Stimulated activated CD4-positive, alpha-beta T cell treated with anti-CD3 and anti-CD28 coated beads, Interleukin-1b, Interleukin-23, amount 100 ng/mL, for 48 hours (primary cell): ENCODE measurements at regions not wholly inside any gene's neighbourhood (a gene's known extent, or its start where the extent isn't known, plus 50 kb on each side); places are given as distances from the start of the nearest gene placed in this dataset.

Source experiments
- DNase-seq: peaks from one replicate; pipeline ENCODE4 v3.0.0-alpha.2; 2020

DNA sequence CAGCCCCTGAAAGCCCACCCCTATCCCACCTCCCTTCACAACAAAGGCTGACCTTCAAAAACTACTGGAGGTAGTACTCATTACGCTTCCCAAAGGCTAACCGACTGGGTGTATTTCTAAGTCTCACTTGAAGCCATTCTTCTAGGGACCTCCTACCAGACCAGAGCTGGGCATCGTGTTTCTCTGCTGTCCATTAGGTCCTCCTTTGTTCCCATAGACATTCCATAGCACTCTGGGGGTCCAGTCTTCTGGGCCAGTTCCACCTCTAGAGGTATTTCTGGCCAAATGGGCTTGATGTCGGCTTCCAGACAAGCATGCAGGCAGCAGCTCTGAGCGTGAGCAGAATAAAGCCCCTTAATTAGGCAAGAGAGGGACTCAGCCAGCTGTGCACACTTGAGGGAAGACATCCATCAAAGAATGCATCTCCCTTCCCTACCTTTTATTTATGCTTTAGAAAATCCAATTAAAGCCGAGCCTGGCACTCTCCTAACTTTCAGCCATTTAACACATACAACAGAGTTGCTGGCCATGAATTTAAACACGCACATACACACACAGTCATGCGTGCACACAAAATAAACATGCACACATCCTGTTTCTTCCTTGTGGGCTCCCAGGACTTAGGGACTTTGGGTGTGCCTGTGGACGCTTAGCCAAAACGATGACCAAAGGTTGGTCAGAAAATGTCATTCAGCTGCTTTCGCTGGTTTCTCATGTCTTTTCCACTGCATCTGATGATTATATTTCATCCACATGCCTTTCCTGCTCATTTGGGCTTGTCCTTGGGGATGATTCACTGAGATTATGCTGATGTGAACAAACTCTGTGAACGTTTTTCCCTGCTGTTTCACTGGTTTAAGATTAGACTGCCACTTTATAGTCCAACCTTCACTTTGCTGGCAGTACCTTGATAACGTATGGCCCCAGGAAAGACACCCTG lies 362.0 kb upstream of the NFE2L3 start:
- no peak for DNase-seq

DNA sequence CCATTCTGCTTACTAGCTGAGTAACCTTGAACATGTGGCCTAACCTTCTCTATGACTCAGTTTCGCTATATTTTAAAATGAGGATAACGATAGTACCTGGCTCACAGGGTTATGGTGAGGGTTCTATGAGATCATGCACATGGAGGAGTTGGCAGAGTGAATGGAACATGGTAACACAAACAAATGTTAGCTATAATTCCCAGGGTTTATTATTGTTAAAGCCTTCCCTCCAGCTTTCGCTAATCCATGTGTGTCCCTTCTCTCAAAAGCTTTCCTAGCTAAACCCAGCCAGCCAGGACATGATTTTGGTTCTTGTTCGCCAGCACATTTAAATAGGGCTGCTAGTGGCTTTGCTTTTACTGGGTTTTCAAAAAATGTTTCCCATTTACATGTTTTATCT lies 361.0 kb upstream of the NFE2L3 start:
- DNase-seq = no peak

DNA sequence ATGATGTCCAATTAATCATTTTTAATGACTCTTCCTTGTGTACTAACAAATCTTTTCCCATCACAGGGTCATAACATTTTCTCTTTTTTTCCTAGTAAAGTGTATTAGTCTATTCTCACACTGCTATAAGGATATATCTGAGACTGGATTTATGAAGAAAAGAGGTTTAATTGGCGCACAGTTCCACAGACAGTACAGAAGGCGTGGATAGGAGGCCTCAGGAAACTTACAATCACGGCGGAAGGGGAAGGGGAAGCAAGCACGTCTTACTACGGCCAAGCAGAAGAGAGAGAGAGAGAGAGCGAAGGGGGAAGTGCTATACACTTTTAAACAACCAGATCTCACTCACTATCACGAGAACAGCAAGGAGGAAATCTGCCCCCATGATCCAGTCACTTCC lies 359.4 kb upstream of the NFE2L3 start:
- no peak for DNase-seq

DNA sequence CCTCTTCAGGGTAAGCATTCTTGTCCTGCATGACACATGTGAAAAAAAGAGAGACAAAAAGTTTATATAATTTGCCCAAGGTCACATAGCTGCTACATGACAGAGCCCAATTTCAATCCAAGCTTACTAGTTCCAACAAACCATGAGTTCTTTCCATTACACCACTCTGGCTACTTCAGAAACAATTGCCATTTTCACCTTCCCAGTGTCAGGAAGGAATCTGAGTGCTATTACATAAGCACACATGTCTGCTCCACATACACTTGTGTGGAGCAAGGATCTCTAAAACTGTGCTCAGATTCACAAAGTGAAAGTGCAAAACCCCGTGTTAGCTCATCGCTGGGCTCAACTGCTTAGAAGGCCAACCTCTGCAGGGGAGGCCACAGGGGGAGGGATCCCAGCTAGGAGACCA lies 356.2 kb upstream of the NFE2L3 start:
- no peak for DNase-seq

DNA sequence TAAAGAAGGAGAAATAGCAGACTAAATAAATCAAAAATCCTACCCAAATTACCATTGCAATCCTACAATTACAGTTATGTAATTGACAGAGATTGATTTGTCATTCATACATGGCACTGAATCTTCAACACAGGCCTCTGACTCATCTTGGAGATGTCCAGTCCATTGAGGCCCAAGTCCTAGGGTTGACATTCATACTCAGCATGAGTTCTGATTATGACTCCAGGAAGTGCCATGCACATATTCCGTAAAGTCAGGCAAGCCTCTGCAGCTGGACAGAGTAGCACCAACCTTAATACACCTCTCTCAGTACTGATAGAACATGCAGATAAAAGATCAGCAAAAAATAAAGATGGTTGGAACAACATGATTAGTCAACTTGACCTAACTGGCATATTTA lies 353.7 kb upstream of the NFE2L3 start:
- DNase-seq = no peak

DNA sequence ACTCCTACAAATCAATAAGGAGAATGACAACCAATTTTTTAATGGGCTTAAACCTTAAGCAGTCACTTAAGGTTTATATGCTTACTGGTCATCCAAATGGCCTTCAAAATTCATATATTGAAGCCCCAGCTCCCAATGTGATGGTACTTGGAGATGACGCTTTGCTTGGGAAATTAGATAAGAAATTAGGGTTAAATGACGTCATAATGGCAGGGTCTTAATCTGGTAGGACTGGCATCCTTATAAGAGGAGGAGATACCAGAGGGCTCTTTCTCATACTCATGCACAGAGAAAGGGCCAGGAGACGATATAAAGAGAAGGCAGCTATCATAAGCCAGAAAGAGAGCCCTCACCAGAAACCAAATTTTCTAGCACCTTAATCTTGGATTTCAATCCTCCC lies 350.8 kb upstream of the NFE2L3 start:
- DNase-seq = no peak

DNA sequence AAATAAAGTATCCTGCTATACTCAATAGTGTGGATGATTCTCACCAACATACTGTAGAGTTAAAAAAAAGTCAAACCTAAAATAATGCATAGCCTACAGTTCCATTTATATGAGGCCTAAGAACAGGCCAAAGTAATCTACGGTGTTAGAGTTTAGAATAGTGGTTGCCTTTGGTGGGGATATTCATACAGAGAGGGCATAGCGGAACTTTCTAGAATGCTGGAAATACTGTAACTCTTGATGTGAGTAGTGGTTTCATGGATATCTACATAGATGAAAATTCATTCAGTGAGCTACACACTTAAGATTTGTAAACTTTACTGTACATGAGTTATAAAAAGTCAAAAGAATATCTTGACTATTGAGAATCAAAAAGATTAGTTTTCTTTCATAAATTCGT lies 349.9 kb upstream of the NFE2L3 start:
- no peak for DNase-seq

DNA sequence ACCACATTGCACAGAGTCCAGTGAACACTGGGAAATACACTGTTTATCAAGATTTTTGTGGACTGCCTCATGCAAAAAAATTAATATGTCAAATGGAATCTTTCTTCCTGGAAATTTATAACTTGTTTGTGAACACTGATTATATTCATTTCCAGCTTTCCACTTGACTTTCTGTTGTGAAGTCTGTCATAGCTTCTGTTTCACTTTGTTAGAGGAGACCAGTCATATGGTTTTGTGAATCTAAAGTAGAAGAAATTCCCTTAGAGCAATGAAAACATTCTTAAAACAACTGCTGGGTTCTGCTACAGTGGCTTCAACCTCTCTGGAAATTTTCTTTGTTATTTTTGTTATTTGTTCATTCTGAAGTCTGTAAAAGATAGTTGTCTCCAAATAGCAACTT lies 349.5 kb upstream of the NFE2L3 start:
- no peak for DNase-seq

DNA sequence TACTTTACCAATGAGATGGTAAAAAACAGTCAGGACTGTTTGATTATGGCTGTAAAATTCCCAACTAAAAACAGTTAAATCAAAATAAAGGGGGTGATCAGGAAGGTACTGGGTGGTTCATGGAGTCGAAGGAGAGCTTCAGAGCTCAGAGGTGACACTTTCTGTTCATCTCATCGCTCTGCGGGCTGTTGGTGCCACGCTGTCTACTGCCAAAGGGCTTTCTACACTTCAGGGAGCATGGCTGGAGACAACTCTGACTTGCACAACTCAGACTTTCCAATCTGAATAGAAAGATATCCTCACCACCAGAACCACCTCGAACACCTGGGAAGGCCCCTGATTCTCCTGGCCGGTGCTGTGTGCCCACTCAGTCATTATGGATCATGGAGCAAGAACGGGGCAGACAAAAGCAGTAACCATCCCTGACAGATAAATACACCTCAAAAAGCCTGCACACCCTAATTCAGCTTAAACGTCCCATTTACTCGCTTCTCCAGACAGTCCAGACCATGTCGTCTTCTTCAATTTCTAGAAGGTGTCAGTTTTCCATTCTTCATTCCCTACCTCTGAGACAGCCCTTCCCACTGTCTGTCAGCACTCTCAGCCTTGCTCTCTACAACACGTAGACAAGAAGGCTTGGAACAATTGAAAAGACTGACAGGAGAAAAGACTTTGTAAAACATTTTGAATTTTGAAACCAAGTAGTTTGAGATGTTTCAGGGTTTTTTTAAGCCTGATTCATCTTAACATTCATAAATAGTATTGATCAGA lies 348.7 kb upstream of the NFE2L3 start:
- no peak for DNase-seq

DNA sequence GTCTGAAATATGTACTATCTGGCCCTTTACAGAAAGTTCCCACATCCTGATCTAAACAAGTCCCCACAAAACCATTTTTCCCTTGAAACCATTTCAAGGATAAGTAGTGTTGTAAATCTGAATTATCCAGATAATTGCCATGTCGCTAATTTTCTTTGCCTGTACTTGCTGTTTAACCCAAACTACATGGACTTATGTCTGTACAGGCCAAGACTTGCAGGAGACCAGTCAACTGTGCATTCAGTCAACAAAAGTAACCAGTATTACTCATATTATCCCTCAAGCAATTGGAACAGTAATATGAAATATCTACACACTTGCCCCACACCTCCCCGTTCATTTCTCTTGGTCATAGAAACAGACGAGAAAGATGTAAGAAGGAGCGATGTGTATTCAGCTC lies 347.8 kb upstream of the NFE2L3 start:
- DNase-seq = no peak

DNA sequence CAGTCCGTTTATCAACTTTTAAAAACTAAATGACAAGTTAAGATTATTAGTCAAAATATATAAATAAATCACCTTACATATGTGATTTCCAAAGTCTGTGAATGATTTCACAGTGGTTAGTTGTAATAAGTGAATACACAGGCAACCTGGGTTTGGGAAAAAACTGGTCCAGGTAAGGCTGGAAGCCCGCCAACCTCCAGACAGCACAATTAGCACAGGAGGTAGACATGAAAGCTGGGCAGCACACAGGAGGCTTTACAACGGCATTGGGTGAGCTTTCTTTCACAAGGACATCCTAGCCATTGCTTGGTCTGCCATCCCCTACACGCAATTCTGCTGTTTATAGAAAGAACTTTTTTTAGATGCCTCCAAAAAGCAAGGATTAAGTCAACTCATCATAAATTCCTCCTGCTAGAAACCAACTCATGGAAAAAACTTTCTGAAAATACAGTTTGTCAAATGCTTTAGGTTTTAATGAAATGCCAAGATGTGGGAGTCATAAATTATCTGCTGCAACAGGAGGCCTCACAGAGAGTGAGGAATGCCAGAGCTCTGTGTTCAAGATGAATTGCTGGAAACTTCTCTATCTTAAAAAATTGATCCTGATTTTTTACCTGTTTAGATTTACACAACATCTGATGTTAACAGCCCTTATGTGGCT lies 346.8 kb upstream of the NFE2L3 start:
- DNase-seq = no peak

DNA sequence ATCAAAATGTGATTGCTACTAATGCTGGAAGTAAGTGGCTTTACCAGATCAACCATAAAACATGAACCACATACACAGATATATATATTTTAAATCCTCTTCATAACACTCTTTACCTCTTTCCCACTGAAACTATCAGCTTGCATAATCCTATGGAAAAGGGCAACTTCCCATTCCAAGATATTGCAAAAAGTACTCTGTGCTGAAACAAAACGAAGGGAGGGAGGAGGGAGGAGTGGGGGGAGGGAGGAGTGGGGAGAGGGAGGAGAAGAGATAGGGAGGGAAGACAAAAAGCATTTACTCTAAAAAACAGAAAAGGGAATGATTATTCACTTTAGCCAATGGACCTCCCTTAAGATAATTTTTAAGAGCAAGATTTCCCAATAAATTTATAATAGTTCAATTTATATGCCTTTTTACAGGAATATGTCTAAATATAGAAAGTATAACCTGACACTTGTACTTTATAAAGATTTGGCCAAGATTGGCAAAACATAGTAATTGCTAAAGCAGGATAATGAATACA lies 344.8 kb upstream of the NFE2L3 start:
- DNase-seq = no peak

DNA sequence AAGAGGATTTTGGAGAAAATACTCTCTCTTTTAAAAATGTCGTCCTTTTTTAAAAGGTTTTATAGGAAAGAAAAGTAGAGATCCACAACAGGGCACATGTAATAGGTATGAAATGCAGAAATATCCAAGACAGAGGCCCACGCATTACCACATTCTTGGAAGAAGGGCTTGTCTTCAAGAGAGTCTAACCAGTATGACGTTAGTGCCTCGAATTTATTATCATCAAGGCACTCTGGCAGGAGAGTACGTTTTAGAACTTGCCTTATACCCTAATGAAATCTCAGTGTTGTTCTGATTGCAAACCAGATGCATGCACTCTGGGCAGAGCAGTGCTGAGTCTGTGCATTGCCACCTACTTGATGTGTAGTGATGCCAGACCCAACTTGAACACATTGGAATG lies 342.6 kb upstream of the NFE2L3 start:
- DNase-seq = no peak

DNA sequence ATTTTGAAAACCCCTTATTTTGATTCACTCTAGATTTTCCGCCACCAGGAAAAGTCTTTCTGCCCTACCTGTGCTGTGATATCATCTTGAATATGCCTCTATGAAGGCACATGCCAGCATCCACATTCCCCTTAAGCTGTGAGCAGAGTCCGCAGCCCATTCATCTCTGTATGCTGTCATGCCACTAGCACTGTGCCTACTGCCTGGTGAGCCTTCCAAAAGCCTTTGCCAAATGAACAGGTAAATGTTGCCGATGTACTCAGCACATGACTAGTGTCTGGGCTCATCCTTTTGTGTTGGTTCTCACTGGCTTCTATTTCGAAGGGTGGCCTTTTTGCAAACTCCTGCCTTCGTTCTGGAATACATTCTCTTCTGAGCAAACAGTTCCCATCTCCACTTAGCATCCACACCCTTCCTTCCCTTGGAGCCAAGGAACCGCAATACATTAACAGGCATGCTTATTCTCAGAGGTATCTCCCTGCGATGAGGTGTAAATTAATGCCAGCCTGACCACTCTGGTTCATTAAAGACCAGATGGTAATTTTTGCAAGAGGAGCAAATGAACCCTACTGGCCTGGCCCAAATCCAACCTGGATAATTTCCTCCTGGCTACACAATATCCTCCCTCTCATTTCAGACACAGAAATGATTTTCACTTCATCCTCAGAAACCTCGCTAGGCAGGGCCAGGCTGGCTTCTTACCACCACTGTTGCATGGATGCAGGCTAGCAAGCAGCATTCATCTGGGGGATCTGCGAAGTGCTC lies 339.7 kb upstream of the NFE2L3 start:
- no peak for DNase-seq

DNA sequence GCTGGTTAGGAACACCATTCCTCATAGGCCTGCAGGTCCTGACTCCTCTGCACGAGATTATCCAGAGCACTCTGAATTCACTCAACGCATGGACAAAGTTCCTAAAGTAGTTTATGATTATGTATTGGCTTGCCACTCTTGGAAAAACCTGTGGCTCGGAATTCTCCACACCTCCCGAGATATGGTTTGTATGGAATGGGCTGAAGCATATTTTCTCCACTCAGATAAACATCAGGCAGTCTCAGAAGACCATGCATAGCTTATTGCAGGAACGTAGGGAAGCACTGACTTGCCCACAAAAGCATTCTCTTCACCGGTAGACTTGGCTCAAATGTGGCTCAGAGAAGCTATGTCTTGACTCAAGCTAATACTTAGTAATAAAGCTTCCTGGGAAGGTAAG lies 338.6 kb upstream of the NFE2L3 start:
- no peak for DNase-seq

DNA sequence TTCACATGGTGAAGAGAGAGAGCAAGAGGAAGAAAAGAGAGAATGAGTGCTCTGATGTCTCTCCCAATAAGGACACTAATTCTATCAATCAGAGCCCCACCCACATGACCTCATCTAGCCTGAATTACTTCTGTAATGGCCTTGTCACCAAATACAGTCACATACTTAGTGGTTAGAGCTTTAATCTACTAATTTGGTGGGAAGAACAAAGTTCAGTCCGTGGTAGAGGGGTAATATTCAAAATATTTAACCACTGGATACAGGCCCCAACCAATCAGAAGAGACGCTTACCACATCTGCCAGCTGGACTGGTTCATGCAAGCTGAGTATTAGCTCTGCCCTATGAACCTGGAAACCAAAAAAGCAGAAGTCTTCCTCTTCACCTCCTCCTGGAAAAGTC lies 336.3 kb upstream of the NFE2L3 start:
- DNase-seq = no peak

DNA sequence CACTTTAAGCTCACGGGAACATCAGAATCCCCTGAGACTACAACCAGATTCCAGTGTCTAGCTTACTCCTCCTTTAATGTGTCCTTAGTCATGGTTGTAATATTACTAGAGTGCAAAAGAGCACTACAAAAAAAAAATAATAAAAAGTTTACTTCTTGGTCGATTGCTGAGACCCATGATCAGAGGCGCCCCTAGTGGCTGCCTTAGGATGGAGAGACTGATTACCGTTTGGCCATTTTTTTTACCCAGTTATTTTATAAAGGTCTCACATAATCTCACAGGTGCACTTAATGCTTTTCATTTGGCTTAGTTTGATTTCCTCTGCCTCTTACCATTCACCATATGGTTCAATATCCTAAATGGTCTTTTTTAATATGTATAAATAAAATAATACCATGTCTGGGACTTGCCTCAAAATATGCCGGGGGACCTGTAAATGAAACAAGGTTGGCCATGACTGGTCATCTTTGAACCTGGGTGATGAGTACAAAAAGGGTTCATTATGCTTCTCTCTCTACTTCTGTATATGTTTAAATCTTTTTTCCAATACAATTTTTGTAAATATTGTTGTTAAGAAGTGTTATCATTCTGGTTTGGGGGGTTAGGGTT lies 331.5 kb upstream of the NFE2L3 start:
- DNase-seq = no peak

DNA sequence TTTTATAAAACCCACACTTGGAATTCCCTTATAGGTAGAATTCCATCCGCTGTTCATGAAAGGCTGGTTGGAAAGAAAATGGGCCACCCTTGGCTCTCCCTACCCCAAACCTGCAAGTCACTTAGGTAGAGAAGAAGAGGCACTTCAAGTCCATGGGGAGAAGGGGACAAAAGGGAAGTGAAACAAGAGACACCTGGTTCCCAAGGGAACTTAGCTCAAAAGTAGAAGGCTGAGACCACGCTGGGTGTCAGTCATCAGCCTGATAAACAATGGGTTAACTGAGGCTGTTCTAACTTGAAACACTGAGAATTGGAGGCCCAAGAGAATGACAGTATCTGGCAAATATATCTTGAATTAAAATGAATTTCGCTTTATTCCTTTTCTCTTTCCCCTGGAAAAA lies 330.8 kb upstream of the NFE2L3 start:
- no peak for DNase-seq

DNA sequence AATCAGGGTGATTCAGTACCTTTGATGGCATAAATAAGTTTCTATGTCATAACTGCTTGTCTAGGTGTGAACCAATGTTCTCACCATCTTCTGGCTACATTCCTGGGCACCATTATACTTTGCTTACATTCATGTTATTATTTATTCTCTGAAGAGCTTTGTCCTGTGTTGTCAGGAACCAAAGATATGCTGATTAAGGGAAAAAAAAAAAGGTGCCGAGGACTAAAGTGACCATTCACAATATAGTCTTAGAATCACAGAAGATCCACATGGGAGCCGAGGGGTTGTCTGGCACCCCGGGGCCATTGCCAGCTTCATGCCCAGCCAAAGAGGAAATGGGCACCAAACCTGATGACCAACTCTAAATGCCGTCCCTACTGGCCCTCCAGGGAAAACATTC lies 329.2 kb upstream of the NFE2L3 start:
- no peak for DNase-seq

DNA sequence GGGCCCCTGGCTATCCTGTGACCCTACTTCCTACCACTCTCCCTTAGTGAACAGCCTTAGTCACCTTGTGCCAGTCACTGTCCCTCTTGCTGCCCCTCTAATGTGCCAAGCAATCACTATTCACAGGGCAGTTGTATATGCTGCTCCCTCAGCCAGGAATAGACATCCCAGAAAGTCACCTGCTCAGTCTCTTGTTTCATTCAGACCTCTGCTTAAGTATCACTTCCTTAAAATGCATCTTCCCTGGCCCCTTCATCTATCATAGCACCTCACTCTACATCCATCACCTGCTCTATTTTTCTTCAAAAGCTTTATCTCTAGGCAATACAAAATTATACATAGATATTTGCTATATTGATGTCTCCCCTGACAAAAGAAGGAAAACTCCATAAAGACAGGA lies 328.4 kb upstream of the NFE2L3 start:
- DNase-seq = no peak

DNA sequence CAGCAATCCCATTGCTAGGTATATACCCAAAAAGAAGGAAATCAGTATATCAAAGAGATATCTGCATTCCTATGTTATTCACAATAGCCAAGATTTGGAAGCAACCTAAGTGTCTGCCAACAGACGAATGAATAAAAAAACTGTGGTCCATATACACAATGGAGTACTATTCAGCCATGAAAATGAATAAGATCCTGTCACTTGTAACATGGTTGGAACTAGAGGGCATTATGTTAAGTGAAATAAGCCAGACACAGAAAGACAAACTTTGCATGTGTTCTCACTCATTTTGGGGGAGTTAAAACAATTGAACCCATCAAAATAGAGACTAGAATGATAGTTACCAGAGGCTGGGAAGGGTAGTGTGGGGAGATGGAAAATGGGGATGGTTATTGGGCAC lies 323.5 kb upstream of the NFE2L3 start:
- no peak for DNase-seq

DNA sequence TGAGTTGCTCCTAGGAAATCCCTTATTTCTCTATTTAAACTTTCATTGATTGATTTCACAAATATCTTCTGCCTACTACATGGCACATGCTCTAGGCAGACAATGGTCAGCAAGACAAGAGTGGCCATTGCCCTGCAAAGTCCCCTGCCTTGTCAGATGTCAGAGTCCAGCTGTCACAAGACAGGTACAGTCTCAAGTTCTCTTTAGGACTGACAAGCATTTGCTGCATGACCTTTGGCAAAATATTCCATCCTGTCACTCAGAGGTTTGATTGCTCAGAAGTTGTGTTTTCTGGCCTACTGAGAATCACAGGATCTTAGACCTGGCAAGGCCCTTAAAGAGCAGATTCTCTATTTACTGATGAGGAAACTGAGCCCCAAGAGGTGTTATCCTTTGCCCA lies 322.3 kb upstream of the NFE2L3 start:
- no peak for DNase-seq
